ENCODE measurements at regions not wholly inside any gene's neighbourhood (a gene's known extent, or its start where the extent isn't known, plus 50 kb on each side); places are given as distances from the start of the nearest gene placed in this dataset.

GRCh38 chr12:92530706-92531105 is 172.1 kb upstream of the PLEKHG7 start:
- ATAC-seq (no peak), DNase-seq (no peak)
- no peak overlapping the region for H3K4me3 ChIP-seq
- H3K9me3 ChIP-seq: no peaks in the 10 kb centered on the region
- TF ChIP-seq, protein P1, sequence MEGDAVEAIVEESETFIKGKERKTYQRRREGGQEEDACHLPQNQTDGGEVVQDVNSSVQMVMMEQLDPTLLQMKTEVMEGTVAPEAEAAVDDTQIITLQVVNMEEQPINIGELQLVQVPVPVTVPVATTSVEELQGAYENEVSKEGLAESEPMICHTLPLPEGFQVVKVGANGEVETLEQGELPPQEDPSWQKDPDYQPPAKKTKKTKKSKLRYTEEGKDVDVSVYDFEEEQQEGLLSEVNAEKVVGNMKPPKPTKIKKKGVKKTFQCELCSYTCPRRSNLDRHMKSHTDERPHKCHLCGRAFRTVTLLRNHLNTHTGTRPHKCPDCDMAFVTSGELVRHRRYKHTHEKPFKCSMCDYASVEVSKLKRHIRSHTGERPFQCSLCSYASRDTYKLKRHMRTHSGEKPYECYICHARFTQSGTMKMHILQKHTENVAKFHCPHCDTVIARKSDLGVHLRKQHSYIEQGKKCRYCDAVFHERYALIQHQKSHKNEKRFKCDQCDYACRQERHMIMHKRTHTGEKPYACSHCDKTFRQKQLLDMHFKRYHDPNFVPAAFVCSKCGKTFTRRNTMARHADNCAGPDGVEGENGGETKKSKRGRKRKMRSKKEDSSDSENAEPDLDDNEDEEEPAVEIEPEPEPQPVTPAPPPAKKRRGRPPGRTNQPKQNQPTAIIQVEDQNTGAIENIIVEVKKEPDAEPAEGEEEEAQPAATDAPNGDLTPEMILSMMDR (IDR thresholded peaks at IDR 0.05): no peak
- no peaks in the 10 kb centered on the region for H3K4me1 ChIP-seq (ENCODE audit: low read depth)
- no peaks in the 10 kb centered on the region for H3K36me3 ChIP-seq (ENCODE audit: low read depth)
- intact Hi-C loops (cut with DNase I, micrococcal nuclease): no loop called here

- ATAC-seq: no peak
- H3K4me1 ChIP-seq (ENCODE audit: low read depth): no peaks in the 10 kb centered on the region
- intact Hi-C loops (cut with DNase I, micrococcal nuclease): no loop called here
- DNase-seq: no peak
- no peaks in the 10 kb centered on the region for H3K36me3 ChIP-seq (ENCODE audit: low read depth)
- no peak overlapping the region for H3K4me3 ChIP-seq
- no peaks in the 10 kb centered on the region for H3K9me3 ChIP-seq
- TF ChIP-seq, protein P1 (IDR thresholded peaks at IDR 0.05): no peak
These were observed 172.8 kb upstream of the PLEKHG7 start for GRCh38 chr12:92529944-92530343.

GRCh38 chr12:92528586-92528985 is 174.2 kb upstream of the PLEKHG7 start:
- intact Hi-C loops (cut with DNase I, micrococcal nuclease): no loop called here
- TF ChIP-seq, protein P1 (IDR thresholded peaks at IDR 0.05): no peak
- H3K9me3 ChIP-seq: no peaks in the 10 kb centered on the region
- H3K4me1 ChIP-seq (ENCODE audit: low read depth): no peaks in the 10 kb centered on the region
- ATAC-seq (no peak), DNase-seq (no peak)
- H3K4me3 ChIP-seq: no peak overlapping the region
- H3K36me3 ChIP-seq (ENCODE audit: low read depth): no peaks in the 10 kb centered on the region

- no peak for ATAC-seq
- intact Hi-C loops (cut with DNase I, micrococcal nuclease): no loop called here
- H3K4me3 ChIP-seq: no peak overlapping the region
- H3K36me3 ChIP-seq (ENCODE audit: low read depth): no peaks in the 10 kb centered on the region
- H3K9me3 ChIP-seq: no peaks in the 10 kb centered on the region
- DNase-seq: no peak
- no peaks in the 10 kb centered on the region for H3K4me1 ChIP-seq (ENCODE audit: low read depth)
- TF ChIP-seq, protein P1 (IDR thresholded peaks at IDR 0.05): no peak
These were observed 174.7 kb upstream of the PLEKHG7 start for GRCh38 chr12:92528097-92528496.

DNA sequence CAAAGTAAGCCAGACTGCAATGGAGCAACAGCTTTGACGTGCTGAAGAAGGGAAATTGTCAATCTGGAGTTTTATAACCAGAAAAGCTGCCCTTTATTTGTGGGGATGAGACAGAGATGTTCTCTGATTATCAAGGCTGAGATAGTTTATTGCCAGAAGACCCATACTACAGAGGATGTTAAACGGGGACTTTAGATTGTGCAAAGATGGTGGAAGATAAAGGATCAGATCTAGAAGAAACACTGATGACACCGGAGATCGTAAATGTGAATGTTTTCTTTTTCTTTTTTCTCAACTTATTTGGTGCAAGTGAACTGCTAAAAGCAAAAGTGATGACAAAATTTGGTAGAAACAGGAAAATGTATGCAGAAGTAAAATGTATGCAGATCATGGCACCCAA is 178.3 kb upstream of the PLEKHG7 start:
- intact Hi-C loops (cut with DNase I, micrococcal nuclease): no loop called here
- no peak for DNase-seq

More for the DNA sequence above, 178.3 kb upstream of the PLEKHG7 start:
- Histone ChIP-seq H3K9me3 (no peaks in the 10 kb centered on the region), H3K4me1 (ENCODE audit: low read depth) (no peaks in the 10 kb centered on the region), H3K36me3 (ENCODE audit: low read depth) (no peaks in the 10 kb centered on the region), H3K4me3 (no peak overlapping the region)
- TF ChIP-seq, protein P1 (IDR thresholded peaks at IDR 0.05): no peak
- no peak for ATAC-seq

Measured in mucosa of descending colon (tissue), 3 donors.